Parathyroid adenoma (tissue), 2 donors: ENCODE measurements at regions not wholly inside any gene's neighbourhood (a gene's known extent, or its start where the extent isn't known, plus 50 kb on each side); places are given as distances from the start of the nearest gene placed in this dataset.

ENCODE experiments used
- H2AFZ ChIP-seq: fragments of 300-600 bp; sonication (generic); one replicate; pipeline ENCODE4 v1.7.0; 2017; ENCODE audit warnings: antibody characterized with exemption, mild to moderate bottlenecking
- H3K27ac ChIP-seq: fragments of 300-600 bp; sonication (generic); one replicate; pipeline ENCODE4 v1.7.0; 2017
- H3K27me3 ChIP-seq: fragments of 300-600 bp; sonication (generic); one replicate; pipeline ENCODE4 v1.7.0; 2017; ENCODE audit warnings: low read length; ENCODE audit not compliant: control insufficient read depth, insufficient read depth
- H3K36me3 ChIP-seq: fragments of 300-600 bp; sonication (generic); one replicate; pipeline ENCODE4 v1.7.0; 2017; ENCODE audit warnings: low read length; ENCODE audit not compliant: control insufficient read depth, insufficient read depth
- H3K4me1 ChIP-seq: fragments of 300-600 bp; sonication (generic); one replicate; pipeline ENCODE4 v1.7.0; 2017; ENCODE audit warnings: control low read depth
- H3K4me2 ChIP-seq: fragments of 300-600 bp; sonication (generic); one replicate; pipeline ENCODE4 v1.7.0; 2017; ENCODE audit warnings: low read length
- H3K4me3 ChIP-seq: fragments of 300-600 bp; sonication (generic); one replicate; pipeline ENCODE4 v1.7.0; 2017; ENCODE audit warnings: low read depth, low read length
- H3K79me2 ChIP-seq: fragments of 300-600 bp; sonication (generic); one replicate; pipeline ENCODE4 v1.7.0; 2017; ENCODE audit warnings: control low read depth
- H3K9ac ChIP-seq: fragments of 300-600 bp; sonication (generic); one replicate; pipeline ENCODE4 v1.7.0; 2017; ENCODE audit warnings: mild to moderate bottlenecking
- H3K9me3 ChIP-seq: fragments of 300-600 bp; sonication (generic); one replicate; pipeline ENCODE4 v1.7.0; 2017; ENCODE audit warnings: low read length; ENCODE audit not compliant: control insufficient read depth
- TF ChIP-seq, protein P1 (sequence below): fragments of 300-600 bp; sonication (generic); IDR thresholded peaks from one replicate; pipeline ENCODE4 v1.7.0; 2017; ENCODE audit warnings: antibody characterized with exemption, mild to moderate bottlenecking
- donor health status: primary hyperparathyroidism.

GRCh38 chr12:115846516-115846915, 431.0 kb downstream of the MED13L start:
- Histone ChIP-seq H3K27me3 (no peaks in the 10 kb centered on the region), H3K9ac (no peak overlapping the region), H2AFZ (no peak overlapping the region), H3K27ac (no peak overlapping the region), H3K79me2 (no peaks in the 10 kb centered on the region), H3K4me3 (no peak overlapping the region), H3K9me3 (no peaks in the 10 kb centered on the region), H3K4me1 (no peaks in the 10 kb centered on the region), H3K36me3 (no peaks in the 10 kb centered on the region), H3K4me2 (no peak overlapping the region)
- TF ChIP-seq, protein P1, sequence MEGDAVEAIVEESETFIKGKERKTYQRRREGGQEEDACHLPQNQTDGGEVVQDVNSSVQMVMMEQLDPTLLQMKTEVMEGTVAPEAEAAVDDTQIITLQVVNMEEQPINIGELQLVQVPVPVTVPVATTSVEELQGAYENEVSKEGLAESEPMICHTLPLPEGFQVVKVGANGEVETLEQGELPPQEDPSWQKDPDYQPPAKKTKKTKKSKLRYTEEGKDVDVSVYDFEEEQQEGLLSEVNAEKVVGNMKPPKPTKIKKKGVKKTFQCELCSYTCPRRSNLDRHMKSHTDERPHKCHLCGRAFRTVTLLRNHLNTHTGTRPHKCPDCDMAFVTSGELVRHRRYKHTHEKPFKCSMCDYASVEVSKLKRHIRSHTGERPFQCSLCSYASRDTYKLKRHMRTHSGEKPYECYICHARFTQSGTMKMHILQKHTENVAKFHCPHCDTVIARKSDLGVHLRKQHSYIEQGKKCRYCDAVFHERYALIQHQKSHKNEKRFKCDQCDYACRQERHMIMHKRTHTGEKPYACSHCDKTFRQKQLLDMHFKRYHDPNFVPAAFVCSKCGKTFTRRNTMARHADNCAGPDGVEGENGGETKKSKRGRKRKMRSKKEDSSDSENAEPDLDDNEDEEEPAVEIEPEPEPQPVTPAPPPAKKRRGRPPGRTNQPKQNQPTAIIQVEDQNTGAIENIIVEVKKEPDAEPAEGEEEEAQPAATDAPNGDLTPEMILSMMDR, result no peak

- H2AFZ ChIP-seq, result no peak overlapping the region
- no peaks in the 10 kb centered on the region for H3K4me1 ChIP-seq
These were observed 437.3 kb downstream of the MED13L start for GRCh38 chr12:115840159-115840558.

GRCh38 chr12:115838952-115839351, 438.5 kb downstream of the MED13L start:
- H3K4me2 ChIP-seq, result no peak overlapping the region
- TF ChIP-seq, protein P1, result no peak
- H3K9ac ChIP-seq, result no peak overlapping the region
- no peaks in the 10 kb centered on the region for H3K79me2 ChIP-seq
- H3K4me3 ChIP-seq, result no peak overlapping the region
- no peaks in the 10 kb centered on the region for H3K27me3 ChIP-seq
- no peak overlapping the region for H3K27ac ChIP-seq
- no peaks in the 10 kb centered on the region for H3K4me1 ChIP-seq
- no peak overlapping the region for H2AFZ ChIP-seq
- no peaks in the 10 kb centered on the region for H3K9me3 ChIP-seq
- H3K36me3 ChIP-seq, result no peaks in the 10 kb centered on the region

More at GRCh38 chr12:115840159-115840558, 437.3 kb downstream of the MED13L start:
- Histone ChIP-seq H3K9ac (no peak overlapping the region), H3K36me3 (no peaks in the 10 kb centered on the region), H3K27ac (no peak overlapping the region), H3K79me2 (no peaks in the 10 kb centered on the region), H3K4me2 (no peak overlapping the region), H3K4me3 (no peak overlapping the region), H3K27me3 (no peaks in the 10 kb centered on the region), H3K9me3 (no peaks in the 10 kb centered on the region)
- TF ChIP-seq, protein P1, result no peak

DNA sequence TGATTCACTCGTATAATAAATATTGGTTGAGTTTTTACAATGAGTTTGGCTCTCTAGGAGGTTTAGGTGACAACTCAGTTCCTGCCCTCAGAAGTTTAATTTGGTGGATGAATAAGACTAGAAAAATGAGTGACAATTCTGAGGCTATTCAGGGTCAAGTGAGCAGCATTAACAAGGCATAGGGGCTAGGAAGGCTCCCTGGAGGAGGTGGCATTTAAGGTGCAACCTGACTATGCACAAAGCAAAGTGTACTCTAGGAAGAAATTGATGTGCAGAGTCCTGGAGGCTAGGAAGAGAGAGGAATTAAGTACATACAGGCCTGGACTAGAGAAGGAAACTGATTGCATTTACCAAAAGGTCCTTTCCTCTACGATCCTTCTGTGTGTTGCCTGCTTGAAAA, 440.3 kb downstream of the MED13L start:
- Histone ChIP-seq H3K9ac (no peak overlapping the region), H3K27ac (no peak overlapping the region), H3K27me3 (no peaks in the 10 kb centered on the region), H3K4me1 (no peaks in the 10 kb centered on the region), H3K4me3 (no peak overlapping the region), H3K4me2 (no peak overlapping the region), H3K9me3 (no peaks in the 10 kb centered on the region), H3K79me2 (no peaks in the 10 kb centered on the region), H2AFZ (no peak overlapping the region), H3K36me3 (no peaks in the 10 kb centered on the region)
- TF ChIP-seq, protein P1, result no peak

GRCh38 chr12:115835445-115835844, 442.0 kb downstream of the MED13L start:
- Histone ChIP-seq H2AFZ (no peak overlapping the region), H3K4me3 (no peak overlapping the region), H3K36me3 (no peaks in the 10 kb centered on the region), H3K4me2 (no peak overlapping the region), H3K27me3 (no peaks in the 10 kb centered on the region), H3K79me2 (no peaks in the 10 kb centered on the region), H3K27ac (no peak overlapping the region), H3K9me3 (no peaks in the 10 kb centered on the region), H3K9ac (no peak overlapping the region), H3K4me1 (no peaks in the 10 kb centered on the region)
- TF ChIP-seq, protein P1, result no peak
